NB4 (cell line): ENCODE measurements at regions not wholly inside any gene's neighbourhood (a gene's known extent, or its start where the extent isn't known, plus 50 kb on each side); places are given as distances from the start of the nearest gene placed in this dataset.

Source experiments
- DNase-seq: peaks from one replicate; pipeline ENCODE4 v3.0.0; 2010; ENCODE audit warnings: low read depth
- H3K4me3 ChIP-seq: one replicate; pipeline ENCODE4 v1.5.1; 2011; ENCODE audit warnings: mild to moderate bottlenecking, low read depth, low read length, moderate library complexity
- MAX ChIP-seq: IDR thresholded peaks from 2 replicates; pipeline ENCODE4 v1.6.1; 2011; ENCODE audit warnings: low read depth, low read length
- MYC ChIP-seq: IDR thresholded peaks from 2 replicates; pipeline ENCODE4 v1.6.1; 2011; ENCODE audit warnings: low read depth, low read length
- POLR2A ChIP-seq: IDR thresholded peaks from 2 replicates; pipeline ENCODE4 v1.6.1; 2011; ENCODE audit warnings: mild to moderate bottlenecking; ENCODE audit not compliant: insufficient read length; ENCODE audit errors: extremely low read depth
- TF ChIP-seq, protein P1 (sequence below): IDR thresholded peaks from one replicate; pipeline ENCODE4 v1.5.1; 2012; ENCODE audit warnings: low read depth, low read length

DNA sequence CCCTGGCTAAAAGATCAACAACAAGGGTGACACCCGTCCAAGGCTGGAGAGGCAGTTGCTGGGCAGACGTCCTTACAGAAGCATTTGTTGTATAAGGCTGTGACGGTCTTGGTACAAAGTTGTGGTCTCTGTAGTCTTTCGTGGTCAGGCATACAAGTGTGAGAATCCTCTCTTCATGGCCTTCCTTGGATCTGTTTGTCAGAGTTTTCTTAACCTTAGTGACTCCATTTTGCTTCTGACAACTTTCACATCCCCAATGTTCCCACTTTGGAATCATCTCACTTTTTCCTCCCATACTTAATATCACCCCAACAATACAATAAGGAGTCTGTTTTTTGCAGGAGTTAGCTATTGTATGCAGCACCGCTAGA lies 72.7 kb upstream of the ZCCHC2 start:
- H3K4me3 ChIP-seq = peak overlapping the region; percentile 5
- TF ChIP-seq POLR2A = no peak
- no peak for TF ChIP-seq MYC
- DNase-seq = peak; percentile 61

- H3K4me3 ChIP-seq = peak overlapping the region; percentile 9
- no peak for TF ChIP-seq MAX
- no peak for TF ChIP-seq MYC
- no peak for TF ChIP-seq POLR2A
- DNase-seq = peak; percentile 93
These were observed 72.0 kb upstream of the ZCCHC2 start for GRCh38 chr18:62450546-62451410.

DNA sequence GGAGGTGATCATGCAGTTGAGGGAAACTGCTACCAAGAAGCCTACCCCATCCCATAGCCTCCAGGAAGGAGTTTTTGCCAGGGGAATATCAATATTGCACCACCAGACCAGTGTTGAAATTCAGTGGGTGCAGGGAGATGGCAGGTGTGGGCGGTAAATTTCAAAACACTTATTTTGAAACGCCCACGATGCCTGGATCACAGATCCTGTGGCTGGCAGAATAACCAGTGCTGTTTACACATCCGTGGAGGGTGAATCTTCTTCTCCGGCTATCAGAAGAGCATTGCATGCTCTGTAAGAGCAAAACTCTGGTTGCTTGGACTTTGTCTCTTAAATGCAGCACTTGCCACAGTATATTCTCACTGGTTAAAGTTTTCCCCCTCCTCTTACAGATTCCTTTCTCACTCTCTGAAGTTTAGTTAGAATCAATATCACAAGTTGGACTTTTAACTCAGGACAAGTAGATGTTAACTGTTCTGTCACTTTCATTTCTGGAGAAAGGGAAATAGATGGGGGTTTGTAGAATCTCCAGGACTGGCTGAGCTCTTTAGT lies 70.5 kb upstream of the ZCCHC2 start:
- TF ChIP-seq MAX (no peak), MYC (no peak), POLR2A (no peak)
- TF ChIP-seq, protein P1, sequence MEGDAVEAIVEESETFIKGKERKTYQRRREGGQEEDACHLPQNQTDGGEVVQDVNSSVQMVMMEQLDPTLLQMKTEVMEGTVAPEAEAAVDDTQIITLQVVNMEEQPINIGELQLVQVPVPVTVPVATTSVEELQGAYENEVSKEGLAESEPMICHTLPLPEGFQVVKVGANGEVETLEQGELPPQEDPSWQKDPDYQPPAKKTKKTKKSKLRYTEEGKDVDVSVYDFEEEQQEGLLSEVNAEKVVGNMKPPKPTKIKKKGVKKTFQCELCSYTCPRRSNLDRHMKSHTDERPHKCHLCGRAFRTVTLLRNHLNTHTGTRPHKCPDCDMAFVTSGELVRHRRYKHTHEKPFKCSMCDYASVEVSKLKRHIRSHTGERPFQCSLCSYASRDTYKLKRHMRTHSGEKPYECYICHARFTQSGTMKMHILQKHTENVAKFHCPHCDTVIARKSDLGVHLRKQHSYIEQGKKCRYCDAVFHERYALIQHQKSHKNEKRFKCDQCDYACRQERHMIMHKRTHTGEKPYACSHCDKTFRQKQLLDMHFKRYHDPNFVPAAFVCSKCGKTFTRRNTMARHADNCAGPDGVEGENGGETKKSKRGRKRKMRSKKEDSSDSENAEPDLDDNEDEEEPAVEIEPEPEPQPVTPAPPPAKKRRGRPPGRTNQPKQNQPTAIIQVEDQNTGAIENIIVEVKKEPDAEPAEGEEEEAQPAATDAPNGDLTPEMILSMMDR = no peak
- H3K4me3 ChIP-seq = peak overlapping the region; percentile 37
- DNase-seq = peak; percentile 87

DNA sequence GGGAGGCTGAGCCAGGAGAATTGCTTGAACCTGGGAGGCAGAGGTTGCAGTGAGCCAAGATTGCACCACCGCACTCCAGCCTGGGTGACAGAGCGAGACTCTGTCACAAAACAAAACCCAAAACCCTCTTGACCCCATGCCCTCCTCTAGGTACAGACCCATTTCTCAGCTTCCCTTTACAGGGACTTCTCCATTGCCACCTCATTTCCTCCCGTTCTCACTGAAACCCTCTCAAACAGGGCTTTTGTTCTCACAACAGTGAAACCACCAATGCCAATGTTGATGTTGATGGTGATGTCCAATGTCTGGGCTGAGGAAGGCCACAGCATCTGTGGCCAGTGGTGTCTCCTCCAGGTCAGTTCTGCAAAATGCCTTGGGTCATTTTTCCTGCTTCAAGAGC lies 69.0 kb upstream of the ZCCHC2 start:
- no peak overlapping the region for H3K4me3 ChIP-seq
- DNase-seq = peak; percentile 36
- TF ChIP-seq MYC (no peak), POLR2A (no peak), MAX (no peak)
- TF ChIP-seq, protein P1 = no peak

DNA sequence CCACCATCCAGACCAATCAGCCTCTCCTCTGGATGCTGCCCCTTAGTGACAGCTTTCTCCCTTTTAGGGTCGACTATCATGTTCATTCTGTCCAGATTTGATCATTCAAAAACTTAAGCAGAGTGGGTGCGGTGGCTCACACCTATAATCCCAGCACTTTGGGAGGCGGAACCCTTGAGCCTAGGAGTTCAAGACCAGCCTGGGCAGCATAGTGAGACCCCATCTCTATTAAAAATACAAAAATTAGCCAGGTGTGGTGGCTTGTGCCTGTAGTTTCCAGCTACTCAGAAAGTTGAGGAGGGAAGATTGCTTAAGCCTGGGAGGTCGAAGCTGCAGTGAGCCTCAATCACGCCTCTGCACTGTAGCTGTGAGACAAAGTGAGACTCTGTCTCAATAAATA lies 68.3 kb upstream of the ZCCHC2 start:
- DNase-seq = no peak
- no peak overlapping the region for H3K4me3 ChIP-seq
- TF ChIP-seq POLR2A (no peak), MAX (no peak)

GRCh38 chr18:62455222-62455621 lies 67.6 kb upstream of the ZCCHC2 start:
- no peak for DNase-seq
- H3K4me3 ChIP-seq = no peak overlapping the region
- TF ChIP-seq MYC = no peak
- TF ChIP-seq MAX = no peak
- TF ChIP-seq, protein P1 = no peak
- no peak for TF ChIP-seq POLR2A

DNA sequence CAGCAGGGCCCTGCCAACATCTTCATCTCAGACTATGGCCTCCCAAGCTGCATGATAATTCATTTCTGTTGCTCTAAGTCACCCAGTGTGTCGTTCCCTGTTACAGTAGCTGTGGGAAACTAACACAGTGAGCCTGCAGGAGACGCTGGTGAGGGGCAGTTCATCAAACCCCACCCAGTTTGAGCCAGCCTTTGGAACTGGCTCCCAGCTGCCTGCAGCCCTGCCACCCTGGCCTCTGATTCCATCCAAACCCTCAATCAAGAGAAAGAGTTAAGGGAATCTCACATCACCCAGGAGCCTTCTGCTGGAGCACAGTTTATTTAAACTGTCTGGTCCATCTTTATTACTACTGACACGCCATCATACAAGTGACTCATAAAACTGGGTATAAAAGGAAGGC lies 64.9 kb upstream of the ZCCHC2 start:
- TF ChIP-seq, protein P1 = no peak
- TF ChIP-seq MYC (no peak), POLR2A (no peak), MAX (no peak)

More for the DNA sequence above, 64.9 kb upstream of the ZCCHC2 start:
- DNase-seq = no peak
- no peak overlapping the region for H3K4me3 ChIP-seq
